Neural progenitor cell (in vitro differentiated cells): ENCODE measurements at regions not wholly inside any gene's neighbourhood (a gene's known extent, or its start where the extent isn't known, plus 50 kb on each side); places are given as distances from the start of the nearest gene placed in this dataset.
"Not testable (repeated sequence)": the region's sequence is repeated elsewhere in the genome, so short reads cannot be mapped to it uniquely, and the experiment has no call there.

Source experiments
- DNase-seq: peaks from one replicate; pipeline ENCODE4 v3.0.0-alpha.2; 2016; ENCODE audit warnings: low spot score
- H2AFZ ChIP-seq: fragments of 200-600 bp; sonication (generic); replicated peaks from 2 replicates; pipeline ENCODE4 v1.6.1; 2016; ENCODE audit warnings: antibody characterized with exemption
- H3F3A ChIP-seq: fragments of 200-600 bp; sonication (generic); 2 replicates; pipeline ENCODE4 v1.6.1; 2016; ENCODE audit warnings: antibody characterized with exemption, low read depth
- H3K27ac ChIP-seq: fragments of 200-600 bp; sonication (generic); 2 replicates; pipeline ENCODE4 v1.5.1; 2016; ENCODE audit warnings: mild to moderate bottlenecking
- H3K27me3 ChIP-seq: fragments of 200-600 bp; sonication (generic); 2 replicates; pipeline ENCODE4 v1.6.1; 2016; ENCODE audit warnings: mild to moderate bottlenecking, moderate library complexity
- H3K36me3 ChIP-seq: fragments of 200-600 bp; sonication (generic); 2 replicates; pipeline ENCODE4 v1.5.1; 2016
- H3K4me1 ChIP-seq: fragments of 200-600 bp; sonication (generic); 2 replicates; pipeline ENCODE4 v1.6.1; 2016; ENCODE audit warnings: mixed run types
- H3K4me2 ChIP-seq: fragments of 200-600 bp; sonication (generic); 2 replicates; pipeline ENCODE4 v1.6.1; 2016
- H3K4me3 ChIP-seq: fragments of 200-600 bp; sonication (generic); 2 replicates; pipeline ENCODE4 v1.5.1; 2016
- H3K79me2 ChIP-seq: fragments of 200-600 bp; sonication (generic); 2 replicates; pipeline ENCODE4 v1.6.1; 2016; ENCODE audit warnings: low read depth
- H3K9ac ChIP-seq: fragments of 200-600 bp; sonication (generic); 2 replicates; pipeline ENCODE4 v1.6.1; 2016
- H3K9me3 ChIP-seq: fragments of 200-600 bp; sonication (generic); 2 replicates; pipeline ENCODE4 v1.5.1; 2016; ENCODE audit warnings: low read depth
- H4K20me1 ChIP-seq: fragments of 200-600 bp; sonication (generic); 2 replicates; pipeline ENCODE4 v1.6.1; 2016; ENCODE audit warnings: low read depth
- H3K27ac Mint-ChIP-seq: 3 replicates; pipeline ENCODE4 v1.8.0; 2021; ENCODE audit warnings: mixed read lengths
- H3K27me3 Mint-ChIP-seq: 2 replicates; pipeline ENCODE4 v1.8.0; 2022; ENCODE audit warnings: low read depth, mild to moderate bottlenecking, inconsistent platforms, moderate library complexity, mixed read lengths; ENCODE audit not compliant: insufficient read depth
- H3K36me3 Mint-ChIP-seq: 3 replicates; pipeline ENCODE4 v1.8.0; 2021; ENCODE audit warnings: mixed read lengths
- H3K4me1 Mint-ChIP-seq: 3 replicates; pipeline ENCODE4 v1.8.0; 2021; ENCODE audit warnings: mixed read lengths
- H3K4me3 Mint-ChIP-seq: 3 replicates; pipeline ENCODE4 v1.8.0; 2021; ENCODE audit warnings: mild to moderate bottlenecking, moderate library complexity, mixed read lengths
- H3K9me3 Mint-ChIP-seq: 3 replicates; pipeline ENCODE4 v1.8.0; 2020; ENCODE audit warnings: mixed read lengths
- CTCF ChIP-seq: fragments of 200-600 bp; sonication (generic); IDR thresholded peaks from 2 replicates; pipeline ENCODE4 v1.5.1; 2017; ENCODE audit warnings: antibody characterized with exemption, mild to moderate bottlenecking
- EZH2 ChIP-seq: fragments of 200-600 bp; sonication (generic); IDR thresholded peaks from 2 replicates; pipeline ENCODE4 v1.6.1; 2017; ENCODE audit warnings: antibody characterized with exemption, mild to moderate bottlenecking, moderate library complexity
- EZH2phosphoT487 ChIP-seq: fragments of 200-600 bp; sonication (generic); IDR thresholded peaks from 2 replicates; pipeline ENCODE4 v1.6.1; 2017; ENCODE audit warnings: antibody characterized with exemption

GRCh38 chr4:184913356-184914143, 87.8 kb upstream of the ACSL1 start:
- Histone ChIP-seq H3F3A (no peaks in the 10 kb centered on the region), H3K9ac (no peak overlapping the region), H3K4me2 (no peak overlapping the region), H3K27me3 (no peaks in the 10 kb centered on the region), H3K79me2 (no peaks in the 10 kb centered on the region), H4K20me1 (no peaks in the 10 kb centered on the region), H3K9me3 (no peaks in the 10 kb centered on the region), H3K36me3 (no peaks in the 10 kb centered on the region), H3K4me3 (no peak overlapping the region), H2AFZ (no peak overlapping the region), H3K27ac (no peak overlapping the region), H3K4me1 (no peaks in the 10 kb centered on the region)
- H3K36me3 Mint-ChIP-seq: no peaks in the 10 kb centered on the region
- H3K4me3 Mint-ChIP-seq: no peak overlapping the region
- peaks cover 35% of the 10 kb centered on the region for H3K9me3 Mint-ChIP-seq
- peaks cover 2% of the 10 kb centered on the region for H3K27me3 Mint-ChIP-seq
- TF ChIP-seq EZH2phosphoT487 (no peak), CTCF (no peak), EZH2 (no peak)
- no peaks in the 10 kb centered on the region for H3K4me1 Mint-ChIP-seq
- DNase-seq: no peak
- H3K27ac Mint-ChIP-seq: no peak overlapping the region

- H4K20me1 ChIP-seq, H3K4me1 Mint-ChIP-seq, H2AFZ ChIP-seq, H3K4me1 ChIP-seq, H3K9me3 ChIP-seq, H3K27ac Mint-ChIP-seq, H3K9ac ChIP-seq, H3K27me3 ChIP-seq, DNase-seq, H3F3A ChIP-seq, H3K36me3 Mint-ChIP-seq, H3K27me3 Mint-ChIP-seq, H3K4me2 ChIP-seq, H3K4me3 ChIP-seq, H3K4me3 Mint-ChIP-seq, H3K36me3 ChIP-seq, H3K79me2 ChIP-seq, H3K27ac ChIP-seq: not testable (repeated sequence)
- peaks cover 13% of the 10 kb centered on the region for H3K9me3 Mint-ChIP-seq
Observed at GRCh38 chr4:184918799-184919198, 93.0 kb upstream of the ACSL1 start.

GRCh38 chr4:184921456-184921855, 95.7 kb upstream of the ACSL1 start:
- no peaks in the 10 kb centered on the region for H3K4me1 Mint-ChIP-seq
- Histone ChIP-seq H3K9ac (no peak overlapping the region), H3K27ac (no peak overlapping the region), H2AFZ (no peak overlapping the region), H3K4me2 (no peak overlapping the region), H3F3A (no peaks in the 10 kb centered on the region), H3K79me2 (no peaks in the 10 kb centered on the region), H4K20me1 (no peaks in the 10 kb centered on the region), H3K4me3 (no peak overlapping the region), H3K4me1 (no peaks in the 10 kb centered on the region), H3K9me3 (no peaks in the 10 kb centered on the region), H3K27me3 (no peaks in the 10 kb centered on the region), H3K36me3 (no peaks in the 10 kb centered on the region)
- H3K27me3 Mint-ChIP-seq: no peaks in the 10 kb centered on the region
- H3K27ac Mint-ChIP-seq: no peak overlapping the region
- H3K36me3 Mint-ChIP-seq: no peaks in the 10 kb centered on the region
- no peak for DNase-seq
- peaks cover 11% of the 10 kb centered on the region for H3K9me3 Mint-ChIP-seq
- TF ChIP-seq CTCF (no peak), EZH2phosphoT487 (no peak), EZH2 (no peak)
- H3K4me3 Mint-ChIP-seq: no peak overlapping the region

GRCh38 chr4:184922301-184922700, 96.0 kb upstream of the HELT start:
- H3K9me3 Mint-ChIP-seq: peaks cover 9% of the 10 kb centered on the region

More at GRCh38 chr4:184922301-184922700, 96.0 kb upstream of the HELT start:
- no peak overlapping the region for H2AFZ ChIP-seq
- no peaks in the 10 kb centered on the region for H3K36me3 ChIP-seq
- DNase-seq: no peak
- Mint-ChIP-seq H3K27ac (no peak overlapping the region), H3K4me1 (no peaks in the 10 kb centered on the region), H3K36me3 (no peaks in the 10 kb centered on the region), H3K27me3 (no peaks in the 10 kb centered on the region), H3K4me3 (no peak overlapping the region)
- no peaks in the 10 kb centered on the region for H3K27me3 ChIP-seq
- no peaks in the 10 kb centered on the region for H3K79me2 ChIP-seq
- H3K4me2 ChIP-seq: no peak overlapping the region
- H3K9ac ChIP-seq: no peak overlapping the region
- peaks cover 6% of the 10 kb centered on the region for H3K9me3 ChIP-seq
- no peaks in the 10 kb centered on the region for H4K20me1 ChIP-seq
- H3K27ac ChIP-seq: no peak overlapping the region
- H3K4me3 ChIP-seq: no peak overlapping the region
- TF ChIP-seq EZH2phosphoT487: no peak
- no peak for TF ChIP-seq EZH2
- TF ChIP-seq CTCF: no peak
- no peaks in the 10 kb centered on the region for H3F3A ChIP-seq
- no peaks in the 10 kb centered on the region for H3K4me1 ChIP-seq
